Left ventricle myocardium inferior (tissue), 1 donor: ENCODE measurements at regions not wholly inside any gene's neighbourhood (a gene's known extent, or its start where the extent isn't known, plus 50 kb on each side); places are given as distances from the start of the nearest gene placed in this dataset.
"Not testable (repeated sequence)": the region's sequence is repeated elsewhere in the genome, so short reads cannot be mapped to it uniquely, and the experiment has no call there.

Source experiments
- DNase-seq: peaks from one replicate; pipeline ENCODE4 v3.0.0-alpha.2; 2020
- H3K27ac ChIP-seq: fragments of 200-600 bp; replicated peaks from 2 replicates; pipeline ENCODE4 v1.8.0; 2021
- H3K27me3 ChIP-seq: fragments of 200-600 bp; 2 replicates; pipeline ENCODE4 v1.8.0; 2021; ENCODE audit warnings: low read depth
- H3K36me3 ChIP-seq: fragments of 200-600 bp; 2 replicates; pipeline ENCODE4 v1.8.0; 2021
- H3K4me1 ChIP-seq: fragments of 200-600 bp; 2 replicates; pipeline ENCODE4 v1.8.0; 2021
- H3K4me3 ChIP-seq: fragments of 200-600 bp; 2 replicates; pipeline ENCODE4 v1.8.0; 2021; ENCODE audit warnings: mild to moderate bottlenecking, moderate library complexity
- H3K9me3 ChIP-seq: fragments of 200-600 bp; replicated peaks from 2 replicates; pipeline ENCODE4 v1.8.0; 2021
- CTCF ChIP-seq: fragments of 200-600 bp; IDR thresholded peaks from 2 replicates; pipeline ENCODE4 v1.8.0; 2021; ENCODE audit warnings: antibody characterized with exemption, mild to moderate bottlenecking, borderline replicate concordance
- intact Hi-C: fragments of 100-400 bp; cut with micrococcal nuclease; formaldehyde crosslinking; loops from one replicate; pipeline ENCODE4 v1.11.0; 2022
- donor health status: DM: no; HTN: yes; CAD: no; lungs with severe emphysema.

GRCh38 chr18:55953326-55953725, 365.3 kb upstream of the TCF4 start:
- peaks cover 3% of the 10 kb centered on the region for H3K4me1 ChIP-seq
- H3K36me3 ChIP-seq: no peaks in the 10 kb centered on the region
- no peak overlapping the region for H3K27ac ChIP-seq
- no peaks in the 10 kb centered on the region for H3K27me3 ChIP-seq
- intact Hi-C loops: no loop called here
- no peaks in the 10 kb centered on the region for H3K9me3 ChIP-seq
- no peak overlapping the region for H3K4me3 ChIP-seq
- DNase-seq: no peak
- no peak for TF ChIP-seq CTCF

DNA sequence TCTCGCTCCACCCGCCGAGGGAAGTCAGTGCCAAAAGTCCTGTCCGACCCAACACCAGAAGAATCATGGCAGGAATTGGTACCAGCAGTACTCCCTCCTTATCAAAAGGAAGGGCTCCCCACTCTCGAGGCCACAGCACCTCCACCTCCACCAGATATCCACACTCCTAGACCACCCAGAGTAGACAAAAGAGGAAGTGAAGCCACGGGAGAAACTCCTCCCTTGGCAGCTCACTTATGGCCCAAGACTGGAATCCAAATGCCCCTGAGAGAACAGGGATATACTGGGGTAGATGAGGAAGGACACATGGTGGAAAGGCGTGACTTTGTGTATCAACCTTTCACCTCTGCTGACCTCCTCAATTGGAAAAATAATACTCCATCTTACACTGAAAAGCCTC, 363.7 kb upstream of the TCF4 start:
- DNase-seq, H3K36me3 ChIP-seq, intact Hi-C loops, H3K9me3 ChIP-seq, H3K4me3 ChIP-seq, H3K27ac ChIP-seq, H3K4me1 ChIP-seq, H3K27me3 ChIP-seq: not testable (repeated sequence)

DNA sequence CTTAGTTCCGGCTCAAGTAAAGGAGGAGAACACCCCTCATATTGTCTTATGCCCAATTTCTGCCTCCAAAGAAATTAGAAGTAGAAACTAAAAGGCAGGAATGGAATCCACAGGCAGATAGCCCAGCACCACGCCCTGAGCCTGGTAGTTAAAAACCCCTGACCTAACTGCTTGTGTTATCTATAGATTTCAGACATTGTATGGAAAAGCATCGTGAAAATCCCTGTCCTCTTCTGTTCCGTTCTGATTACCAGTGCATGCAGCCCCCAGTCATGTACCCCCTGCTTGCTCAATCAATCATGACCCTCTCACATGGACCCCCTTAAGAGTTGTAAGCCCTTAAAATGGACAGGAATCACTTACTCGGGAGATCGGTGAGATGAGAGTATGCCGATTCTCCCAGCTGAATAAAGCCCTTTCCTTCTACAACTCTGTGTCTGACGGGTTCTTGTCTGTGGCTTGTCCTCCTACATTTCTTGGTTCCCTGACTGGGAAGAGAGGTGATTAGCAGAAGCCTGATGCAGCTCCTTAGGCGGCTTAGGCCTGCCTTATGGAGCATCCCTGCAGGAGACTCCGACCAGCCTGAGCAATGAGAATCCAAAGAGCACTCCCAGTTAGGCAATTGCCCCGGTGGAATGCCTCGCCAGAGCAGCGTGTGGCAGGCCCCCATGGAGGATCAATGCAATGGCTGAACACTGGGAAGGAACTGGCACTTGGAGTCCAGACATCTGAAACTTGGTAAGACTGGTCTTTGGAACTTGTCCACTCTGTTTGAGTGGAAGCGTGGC, 362.6 kb upstream of the TCF4 start:
- intact Hi-C loops: no loop called here
- H3K9me3 ChIP-seq: peaks cover 6% of the 10 kb centered on the region
- no peak for DNase-seq
- H3K27ac ChIP-seq: no peak overlapping the region
- peaks cover 5% of the 10 kb centered on the region for H3K4me1 ChIP-seq
- no peak for TF ChIP-seq CTCF
- no peak overlapping the region for H3K4me3 ChIP-seq
- H3K36me3 ChIP-seq: no peaks in the 10 kb centered on the region
- no peaks in the 10 kb centered on the region for H3K27me3 ChIP-seq

DNA sequence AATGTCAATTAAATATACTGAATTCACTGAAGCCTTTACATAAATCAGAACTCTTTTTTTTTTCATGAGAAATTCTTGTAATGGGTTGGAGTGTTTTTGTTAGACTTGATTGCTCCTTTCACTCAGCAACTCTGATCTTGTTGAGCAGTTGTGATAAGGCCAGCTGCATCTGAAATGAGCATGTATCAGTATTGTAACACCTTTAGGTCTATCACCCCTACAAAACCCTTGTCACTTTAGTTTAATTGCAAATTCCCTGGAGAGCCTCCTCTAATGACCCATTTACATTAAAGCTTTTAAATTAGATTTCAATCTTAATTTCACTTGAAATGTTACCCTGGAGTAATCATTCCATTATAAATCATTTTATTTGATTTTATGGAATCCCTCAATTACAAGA, 346.8 kb upstream of the TCF4 start:
- no peaks in the 10 kb centered on the region for H3K4me1 ChIP-seq
- H3K36me3 ChIP-seq: no peaks in the 10 kb centered on the region
- no peaks in the 10 kb centered on the region for H3K27me3 ChIP-seq
- peaks cover 36% of the 10 kb centered on the region for H3K9me3 ChIP-seq
- no peak for TF ChIP-seq CTCF
- H3K4me3 ChIP-seq: no peak overlapping the region
- intact Hi-C loops: no loop called here
- no peak for DNase-seq
- no peak overlapping the region for H3K27ac ChIP-seq

GRCh38 chr18:55932675-55933074, 344.7 kb upstream of the TCF4 start:
- H3K27me3 ChIP-seq: no peaks in the 10 kb centered on the region
- intact Hi-C loops: no loop called here
- no peaks in the 10 kb centered on the region for H3K36me3 ChIP-seq
- DNase-seq: no peak
- TF ChIP-seq CTCF: no peak
- peaks cover 23% of the 10 kb centered on the region for H3K9me3 ChIP-seq
- H3K4me3 ChIP-seq: no peak overlapping the region
- no peaks in the 10 kb centered on the region for H3K4me1 ChIP-seq
- no peak overlapping the region for H3K27ac ChIP-seq

GRCh38 chr18:55927831-55928230, 339.8 kb upstream of the TCF4 start:
- Histone ChIP-seq H3K9me3 (no peaks in the 10 kb centered on the region), H3K27me3 (no peaks in the 10 kb centered on the region), H3K36me3 (no peaks in the 10 kb centered on the region), H3K4me1 (no peaks in the 10 kb centered on the region), H3K27ac (no peak overlapping the region), H3K4me3 (no peak overlapping the region)
- TF ChIP-seq CTCF: no peak
- intact Hi-C loops: no loop called here
- DNase-seq: no peak
